ENCODE measurements at regions not wholly inside any gene's neighbourhood (a gene's known extent, or its start where the extent isn't known, plus 50 kb on each side); places are given as distances from the start of the nearest gene placed in this dataset.
A peak's percentile ranks its signal among the peaks of the same experiment; 100 is the strongest.

- H3K4me1 ChIP-seq (ENCODE audit: insufficient read depth, poor library complexity, severe bottlenecking), result peaks cover 14% of the 10 kb centered on the region
- H3K9me3 ChIP-seq (ENCODE audit: severe bottlenecking), result no peaks in the 10 kb centered on the region
- no peak for DNase-seq (ENCODE audit: low spot score)
- H3K27me3 ChIP-seq (ENCODE audit: insufficient read depth, poor library complexity, severe bottlenecking), result no peaks in the 10 kb centered on the region
- no peak for TF ChIP-seq CTCF (IDR thresholded peaks at IDR 0.05; ENCODE audit: poor library complexity, severe bottlenecking)
- no peaks in the 10 kb centered on the region for H3K36me3 ChIP-seq (ENCODE audit: low read depth)
- H3K4me3 ChIP-seq (ENCODE audit: severe bottlenecking), result no peak overlapping the region
- peak; percentile 48; the same call in 1 of the 3 replicates for ATAC-seq (ENCODE audit: low read depth)
- H3K27ac ChIP-seq (ENCODE audit: poor library complexity, severe bottlenecking), result peak overlapping the region; percentile 77
Observed at GRCh38 chr1:199743227-199743626, 284.3 kb upstream of the NR5A2 start.

DNA sequence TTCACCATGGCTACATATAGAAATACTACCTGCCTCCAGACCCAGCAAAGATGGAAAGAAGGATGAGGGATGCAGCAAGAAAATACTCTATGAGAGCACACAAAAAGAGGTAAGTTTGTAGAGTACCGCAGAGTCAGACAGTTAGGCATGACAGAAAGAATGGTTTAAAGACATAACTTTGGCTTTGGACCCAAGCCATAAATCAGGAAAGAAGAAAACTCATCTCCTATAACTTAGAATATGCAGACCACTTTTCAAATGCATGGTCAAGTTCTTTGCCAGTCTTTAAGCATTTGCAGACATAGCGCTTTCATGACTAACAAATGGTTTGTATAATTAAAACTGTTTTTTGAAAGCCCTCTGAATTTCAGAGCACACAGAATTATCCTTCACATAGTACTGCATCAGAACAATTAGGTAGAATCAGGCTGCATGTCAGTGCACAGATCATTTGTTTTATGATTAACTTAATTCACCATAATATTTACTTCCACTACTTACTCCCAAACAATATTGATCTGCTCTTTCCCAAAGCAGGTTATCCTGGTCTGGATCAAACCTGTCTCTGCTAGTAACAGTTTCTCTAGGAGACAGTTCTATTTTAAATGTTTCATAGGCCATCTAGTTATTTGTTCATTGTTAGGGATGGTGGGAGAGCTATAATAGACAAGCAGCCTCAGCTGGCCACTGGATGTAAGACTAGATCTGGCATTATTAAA is 280.7 kb upstream of the NR5A2 start:
- Histone ChIP-seq H3K36me3 (ENCODE audit: low read depth) (no peaks in the 10 kb centered on the region), H3K4me1 (ENCODE audit: insufficient read depth, poor library complexity, severe bottlenecking) (peaks cover 14% of the 10 kb centered on the region), H3K27me3 (ENCODE audit: insufficient read depth, poor library complexity, severe bottlenecking) (no peaks in the 10 kb centered on the region), H3K27ac (ENCODE audit: poor library complexity, severe bottlenecking) (no peak overlapping the region), H3K4me3 (ENCODE audit: severe bottlenecking) (no peak overlapping the region), H3K9me3 (ENCODE audit: severe bottlenecking) (no peaks in the 10 kb centered on the region)
- no peak for ATAC-seq (ENCODE audit: low read depth)
- no peak for DNase-seq (ENCODE audit: low spot score)
- TF ChIP-seq CTCF (IDR thresholded peaks at IDR 0.05; ENCODE audit: poor library complexity, severe bottlenecking), result no peak

- Histone ChIP-seq H3K27ac (ENCODE audit: poor library complexity, severe bottlenecking) (no peak overlapping the region), H3K9me3 (ENCODE audit: severe bottlenecking) (peaks cover 5% of the 10 kb centered on the region), H3K36me3 (ENCODE audit: low read depth) (no peaks in the 10 kb centered on the region), H3K4me3 (ENCODE audit: severe bottlenecking) (no peak overlapping the region), H3K4me1 (ENCODE audit: insufficient read depth, poor library complexity, severe bottlenecking) (peaks cover 7% of the 10 kb centered on the region), H3K27me3 (ENCODE audit: insufficient read depth, poor library complexity, severe bottlenecking) (no peaks in the 10 kb centered on the region)
- TF ChIP-seq CTCF (IDR thresholded peaks at IDR 0.05; ENCODE audit: poor library complexity, severe bottlenecking), result no peak
- DNase-seq (ENCODE audit: low spot score) (no peak), ATAC-seq (ENCODE audit: low read depth) (no peak)
Observed at GRCh38 chr1:199747984-199748383, 279.5 kb upstream of the NR5A2 start.

DNA sequence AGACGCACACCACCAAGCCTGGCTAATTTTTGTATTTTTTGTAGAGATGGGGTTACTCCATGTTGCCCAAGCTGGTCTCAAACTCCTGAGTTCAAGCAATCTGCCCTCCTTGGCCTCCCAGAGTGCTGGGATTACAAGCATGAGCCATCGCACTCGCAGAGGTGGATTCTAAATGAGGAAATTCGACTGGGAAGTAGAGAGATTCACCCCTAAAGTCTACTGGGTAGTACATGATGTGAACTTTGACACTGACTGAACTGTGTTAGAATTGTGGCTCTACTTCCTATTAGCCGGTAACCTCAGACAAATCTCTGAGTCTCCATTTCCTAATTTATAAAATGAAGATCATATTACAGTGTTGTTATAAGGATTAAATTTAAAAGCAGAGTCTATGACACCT is 276.0 kb upstream of the NR5A2 start:
- ATAC-seq (ENCODE audit: low read depth), result no peak
- no peaks in the 10 kb centered on the region for H3K36me3 ChIP-seq (ENCODE audit: low read depth)
- peaks cover 11% of the 10 kb centered on the region for H3K9me3 ChIP-seq (ENCODE audit: severe bottlenecking)
- H3K4me3 ChIP-seq (ENCODE audit: severe bottlenecking), result no peak overlapping the region
- peaks cover 4% of the 10 kb centered on the region for H3K4me1 ChIP-seq (ENCODE audit: insufficient read depth, poor library complexity, severe bottlenecking)
- DNase-seq (ENCODE audit: low spot score), result no peak
- no peak for TF ChIP-seq CTCF (IDR thresholded peaks at IDR 0.05; ENCODE audit: poor library complexity, severe bottlenecking)
- no peak overlapping the region for H3K27ac ChIP-seq (ENCODE audit: poor library complexity, severe bottlenecking)
- no peaks in the 10 kb centered on the region for H3K27me3 ChIP-seq (ENCODE audit: insufficient read depth, poor library complexity, severe bottlenecking)

GRCh38 chr1:199751962-199752687 is 275.4 kb upstream of the NR5A2 start:
- no peaks in the 10 kb centered on the region for H3K36me3 ChIP-seq (ENCODE audit: low read depth)
- peaks cover 11% of the 10 kb centered on the region for H3K9me3 ChIP-seq (ENCODE audit: severe bottlenecking)
- H3K4me1 ChIP-seq (ENCODE audit: insufficient read depth, poor library complexity, severe bottlenecking), result peaks cover 4% of the 10 kb centered on the region
- ATAC-seq (ENCODE audit: low read depth) (no peak), DNase-seq (ENCODE audit: low spot score) (no peak)
- no peak overlapping the region for H3K4me3 ChIP-seq (ENCODE audit: severe bottlenecking)
- H3K27ac ChIP-seq (ENCODE audit: poor library complexity, severe bottlenecking), result no peak overlapping the region
- no peaks in the 10 kb centered on the region for H3K27me3 ChIP-seq (ENCODE audit: insufficient read depth, poor library complexity, severe bottlenecking)
- no peak for TF ChIP-seq CTCF (IDR thresholded peaks at IDR 0.05; ENCODE audit: poor library complexity, severe bottlenecking)
